CD14-positive monocyte (primary cell): ENCODE measurements at regions not wholly inside any gene's neighbourhood (a gene's known extent, or its start where the extent isn't known, plus 50 kb on each side); places are given as distances from the start of the nearest gene placed in this dataset.

ENCODE experiments used
- DNase-seq, 3 donors: peaks; one replicate each; pipeline ENCODE4 v3.0.0-alpha.2; 2011 to 2022
- H2AFZ ChIP-seq: 2 replicates; pipeline ENCODE4 v1.6.0; 2012; ENCODE audit warnings: mild to moderate bottlenecking, low read depth, low read length, inconsistent platforms; ENCODE audit not compliant: insufficient read depth, poor library complexity, severe bottlenecking
- H3K27ac ChIP-seq, 2 donors: 1 replicate in 1 of 2; 2 replicates in 1 of 2; pipeline ENCODE4 v1.5.1; 2012 to 2013; ENCODE audit warnings: low read length in 2 of 2, control low read depth in 1 of 2, inconsistent platforms in 1 of 2, low read depth in 1 of 2, mild to moderate bottlenecking in 1 of 2
- H3K27me3 ChIP-seq, 2 donors: one replicate each; pipeline versions ENCODE4 v1.6.0 to v1.6.1; 2011 to 2013; ENCODE audit warnings: low read length in 2 of 2; ENCODE audit not compliant: control insufficient read depth in 2 of 2, insufficient read depth in 2 of 2
- H3K36me3 ChIP-seq, 2 donors: replicated peaks in 1 of 2; 1 replicate in 1 of 2; 2 replicates in 1 of 2; pipeline versions ENCODE4 v1.5.1 to v1.6.1; 2012 to 2013; ENCODE audit warnings: low read length in 2 of 2, control low read depth in 1 of 2, inconsistent platforms in 1 of 2, mild to moderate bottlenecking in 1 of 2; ENCODE audit not compliant: insufficient read depth in 2 of 2, control insufficient read depth in 1 of 2
- H3K4me1 ChIP-seq, 2 donors: 1 replicate in 1 of 2; 2 replicates in 1 of 2; pipeline versions ENCODE4 v1.5.1 to v1.6.1; 2012 to 2013; ENCODE audit warnings: low read length in 2 of 2, control low read depth in 1 of 2, inconsistent platforms in 1 of 2, mild to moderate bottlenecking in 1 of 2, moderate library complexity in 1 of 2; ENCODE audit not compliant: insufficient read depth in 2 of 2, control insufficient read depth in 1 of 2
- H3K4me2 ChIP-seq: replicated peaks from 2 replicates; pipeline ENCODE3; 2012; ENCODE audit warnings: low read length, moderate library complexity, mild to moderate bottlenecking; ENCODE audit not compliant: poor library complexity, severe bottlenecking; ENCODE audit errors: extremely low read depth
- H3K4me3 ChIP-seq, 3 experiments: fragments of 200-600 bp in 1 of 3; sonication (generic) in 1 of 3; replicated peaks in 1 of 3; 1 replicate in 2 of 3; 2 replicates in 1 of 3; pipeline ENCODE4 v1.5.1; 2011 to 2013; ENCODE audit warnings: low read length in 3 of 3, mild to moderate bottlenecking in 3 of 3, control low read depth in 2 of 3, low read depth in 2 of 3, inconsistent platforms in 1 of 3, moderate library complexity in 1 of 3
- H3K79me2 ChIP-seq: 2 replicates; pipeline ENCODE4 v1.6.0; 2012; ENCODE audit warnings: mild to moderate bottlenecking, control low read depth, inconsistent platforms, low read length, moderate library complexity; ENCODE audit not compliant: insufficient read depth
- H3K9ac ChIP-seq: 2 replicates; pipeline ENCODE4 v1.6.0; 2017; ENCODE audit warnings: low read length, mild to moderate bottlenecking; ENCODE audit not compliant: insufficient read depth, poor library complexity, severe bottlenecking
- H3K9me3 ChIP-seq, 2 donors: replicated peaks in 1 of 2; 1 replicate in 1 of 2; 2 replicates in 1 of 2; pipeline versions ENCODE4 v1.5.1 to v1.6.1; 2012 to 2013; ENCODE audit warnings: low read length in 2 of 2, control low read depth in 1 of 2; ENCODE audit not compliant: control insufficient read depth in 1 of 2, insufficient read depth in 1 of 2
- H4K20me1 ChIP-seq: 2 replicates; pipeline ENCODE4 v1.6.0; 2012; ENCODE audit warnings: mild to moderate bottlenecking, low read length, control low read depth, moderate library complexity; ENCODE audit not compliant: insufficient read depth
- H3K27ac Mint-ChIP-seq, 7 donors: one replicate each; pipeline ENCODE4 v1.8.0; 2020; ENCODE audit warnings: mild to moderate bottlenecking in 7 of 7, mixed read lengths in 7 of 7, moderate library complexity in 6 of 7, inconsistent platforms in 2 of 7
- H3K27me3 Mint-ChIP-seq, 3 donors: one replicate each; pipeline ENCODE4 v1.8.0; 2021 to 2022; ENCODE audit warnings: low read depth in 3 of 3, mild to moderate bottlenecking in 3 of 3, mixed read lengths in 3 of 3, moderate library complexity in 3 of 3, inconsistent platforms in 1 of 3
- H3K36me3 Mint-ChIP-seq, 2 donors: one replicate each; pipeline ENCODE4 v1.8.0; 2020; ENCODE audit warnings: mixed read lengths in 2 of 2, inconsistent platforms in 1 of 2, mild to moderate bottlenecking in 1 of 2
- H3K4me1 Mint-ChIP-seq: one replicate; pipeline ENCODE4 v1.8.0; 2020; ENCODE audit warnings: mild to moderate bottlenecking, mixed read lengths
- H3K4me3 Mint-ChIP-seq, 2 donors: one replicate each; pipeline ENCODE4 v1.8.0; 2020; ENCODE audit warnings: mild to moderate bottlenecking in 2 of 2, mixed read lengths in 2 of 2, moderate library complexity in 1 of 2
- H3K9me3 Mint-ChIP-seq, 7 donors: one replicate each; pipeline ENCODE4 v1.8.0; 2020 to 2022; ENCODE audit warnings: mixed read lengths in 7 of 7, mild to moderate bottlenecking in 6 of 7, moderate library complexity in 6 of 7, inconsistent platforms in 2 of 7
- CTCF ChIP-seq: fragments of 200-600 bp; IDR thresholded peaks from one replicate; pipeline ENCODE4 v1.8.0; 2022; ENCODE audit warnings: antibody characterized with exemption, mild to moderate bottlenecking
- WGBS: methylation state at CpG from one replicate; pipeline ENCODE4 v1.1.5; 2013; ENCODE audit warnings: missing lambda C conversion rate; ENCODE audit not compliant: insufficient coverage; 5-methylcytosine and 5-hydroxymethylcytosine counted together
- intact Hi-C, 2 donors: fragments of 100-400 bp; cut with micrococcal nuclease; formaldehyde crosslinking; loops; one replicate each; pipeline versions ENCODE4 v1.15.0 to v1.15.1; 2023

GRCh38 chr11:24225501-24225900 is 271.4 kb upstream of the LUZP2 start:
- Histone ChIP-seq H3K9ac (no peak overlapping the region), H3K27me3 (no peaks in the 10 kb centered on the region)
- WGBS, result no CpG with 5 or more reads among the region's 1 CpG

GRCh38 chr11:24226606-24227005 is 270.2 kb upstream of the LUZP2 start:
- H3K27me3 ChIP-seq, result no peaks in the 10 kb centered on the region
- no peak for TF ChIP-seq CTCF
- H3K4me3 ChIP-seq, result no peak overlapping the region
- H3K4me2 ChIP-seq, result no peak overlapping the region
- WGBS, result 100% methylated on average over 1 of the region's 1 CpG
- H3K36me3 ChIP-seq, result no peaks in the 10 kb centered on the region
- no peak overlapping the region for H3K9ac ChIP-seq
- H3K4me1 ChIP-seq, result no peaks in the 10 kb centered on the region
- intact Hi-C loops, result no loop called here
- H2AFZ ChIP-seq, result no peak overlapping the region
- Mint-ChIP-seq H3K4me1 (no peaks in the 10 kb centered on the region), H3K36me3 (no peaks in the 10 kb centered on the region), H3K27me3 (no peaks in the 10 kb centered on the region), H3K4me3 (no peak overlapping the region), H3K9me3 (peaks cover 0 to 17% (median 2%) of the 10 kb centered on the region in 7 donors), H3K27ac (no peak overlapping the region)
- DNase-seq, result no peak
- no peaks in the 10 kb centered on the region for H4K20me1 ChIP-seq
- H3K79me2 ChIP-seq, result no peaks in the 10 kb centered on the region
- H3K27ac ChIP-seq, result no peak overlapping the region
- H3K9me3 ChIP-seq, result no peaks in the 10 kb centered on the region

More at GRCh38 chr11:24225501-24225900, 271.4 kb upstream of the LUZP2 start:
- Histone ChIP-seq H3K9me3 (no peaks in the 10 kb centered on the region), H3K36me3 (no peaks in the 10 kb centered on the region), H3K4me2 (no peak overlapping the region), H2AFZ (no peak overlapping the region), H3K79me2 (no peaks in the 10 kb centered on the region), H3K27ac (no peak overlapping the region), H3K4me3 (no peak overlapping the region), H4K20me1 (no peaks in the 10 kb centered on the region), H3K4me1 (no peaks in the 10 kb centered on the region)
- TF ChIP-seq CTCF, result no peak
- no peaks in the 10 kb centered on the region for H3K4me1 Mint-ChIP-seq
- no peak for DNase-seq
- no peak overlapping the region for H3K27ac Mint-ChIP-seq
- no peaks in the 10 kb centered on the region for H3K36me3 Mint-ChIP-seq
- H3K4me3 Mint-ChIP-seq, result no peak overlapping the region
- no peaks in the 10 kb centered on the region for H3K27me3 Mint-ChIP-seq
- intact Hi-C loops, result no loop called here
- peaks cover 0 to 17% (median 2%) of the 10 kb centered on the region in 7 donors for H3K9me3 Mint-ChIP-seq
